Endodermal cell (in vitro differentiated cells): ENCODE measurements at regions not wholly inside any gene's neighbourhood (a gene's known extent, or its start where the extent isn't known, plus 50 kb on each side); places are given as distances from the start of the nearest gene placed in this dataset.

Experiments used
- DNase-seq: peaks from one replicate; pipeline ENCODE4 v3.0.0-alpha.2; 2017
- H3K27ac ChIP-seq: 2 replicates; pipeline ENCODE4 v1.5.1; 2013; ENCODE audit warnings: mild to moderate bottlenecking, low read depth, low read length, moderate library complexity
- H3K27me3 ChIP-seq: 2 replicates; pipeline ENCODE4 v1.6.1; 2013; ENCODE audit warnings: mild to moderate bottlenecking, low read length, moderate library complexity; ENCODE audit not compliant: insufficient read depth, control insufficient read depth, poor library complexity, severe bottlenecking
- H3K36me3 ChIP-seq: 2 replicates; pipeline ENCODE4 v1.7.0; 2013; ENCODE audit warnings: mild to moderate bottlenecking, low read length, moderate library complexity; ENCODE audit not compliant: control insufficient read depth, insufficient read depth
- H3K4me1 ChIP-seq: one replicate; pipeline ENCODE4 v1.7.0; 2013; ENCODE audit warnings: low read length; ENCODE audit not compliant: control insufficient read depth, insufficient read depth
- H3K4me3 ChIP-seq: 2 replicates; pipeline ENCODE4 v1.5.1; 2013; ENCODE audit warnings: mild to moderate bottlenecking, low read length, moderate library complexity
- H3K9ac ChIP-seq: 2 replicates; pipeline ENCODE4 v1.6.1; 2013; ENCODE audit warnings: mild to moderate bottlenecking, low read length, moderate library complexity; ENCODE audit not compliant: poor library complexity, severe bottlenecking; ENCODE audit errors: extremely low read depth
- H3K9me3 ChIP-seq: 2 replicates; pipeline ENCODE4 v1.6.1; 2013; ENCODE audit warnings: mild to moderate bottlenecking, low read length, moderate library complexity; ENCODE audit not compliant: control insufficient read depth
- H3K27ac Mint-ChIP-seq: 2 replicates; pipeline ENCODE4 v1.8.0; 2020; ENCODE audit warnings: mixed read lengths
- H3K27me3 Mint-ChIP-seq: 2 replicates; pipeline ENCODE4 v1.8.0; 2021; ENCODE audit warnings: mild to moderate bottlenecking, mixed read lengths; ENCODE audit not compliant: insufficient read depth
- H3K36me3 Mint-ChIP-seq: 2 replicates; pipeline ENCODE4 v1.8.0; 2020; ENCODE audit warnings: low read depth, mixed read lengths
- H3K4me1 Mint-ChIP-seq: 2 replicates; pipeline ENCODE4 v1.8.0; 2020; ENCODE audit warnings: mixed read lengths
- H3K4me3 Mint-ChIP-seq: 2 replicates; pipeline ENCODE4 v1.8.0; 2020; ENCODE audit warnings: mild to moderate bottlenecking, moderate library complexity, mixed read lengths
- H3K9me3 Mint-ChIP-seq: 2 replicates; pipeline ENCODE4 v1.8.0; 2020; ENCODE audit warnings: mild to moderate bottlenecking, mixed read lengths
- CTCF ChIP-seq: fragments of 200-600 bp; sonication (generic); conservative IDR thresholded peaks from 2 replicates; pipeline ENCODE4 v1.5.0; 2021; ENCODE audit warnings: antibody characterized with exemption, mild to moderate bottlenecking
- WGBS, 2 experiments: methylation state at CpG; one replicate each; pipeline versions ENCODE4 v1.1.5 to v1.1.7; 2013; ENCODE audit warnings: missing lambda C conversion rate in 2 of 2, mixed read lengths in 1 of 2; ENCODE audit not compliant: insufficient coverage in 1 of 2, insufficient read length in 1 of 2; 5-methylcytosine and 5-hydroxymethylcytosine counted together

GRCh38 chr18:29664278-29665036, 1378.1 kb downstream of the DSC3 start:
- H3K9ac ChIP-seq = no peak overlapping the region
- Mint-ChIP-seq H3K4me3 (no peak overlapping the region), H3K36me3 (no peaks in the 10 kb centered on the region), H3K9me3 (no peaks in the 10 kb centered on the region), H3K27me3 (no peaks in the 10 kb centered on the region), H3K4me1 (no peaks in the 10 kb centered on the region), H3K27ac (no peak overlapping the region)
- no peaks in the 10 kb centered on the region for H3K36me3 ChIP-seq
- no peak for TF ChIP-seq CTCF
- H3K4me3 ChIP-seq = no peak overlapping the region
- WGBS, 2 experiments = 57% methylated on average over 2 of the region's 4 CpGs; no CpG with 5 or more reads in 1 of the 2 experiments
- H3K27me3 ChIP-seq = no peaks in the 10 kb centered on the region
- no peak for DNase-seq
- no peaks in the 10 kb centered on the region for H3K9me3 ChIP-seq
- H3K4me1 ChIP-seq = no peaks in the 10 kb centered on the region
- H3K27ac ChIP-seq = no peak overlapping the region

GRCh38 chr18:29661924-29662323, 1380.6 kb downstream of the DSC3 start:
- no peak for DNase-seq
- WGBS, 2 experiments = 91 to 100% methylated on average over 1 to 2 of the region's 3 CpGs
- Mint-ChIP-seq H3K9me3 (no peaks in the 10 kb centered on the region), H3K27me3 (no peaks in the 10 kb centered on the region), H3K36me3 (no peaks in the 10 kb centered on the region), H3K4me1 (no peaks in the 10 kb centered on the region), H3K27ac (no peak overlapping the region), H3K4me3 (no peak overlapping the region)
- Histone ChIP-seq H3K27me3 (no peaks in the 10 kb centered on the region), H3K9me3 (no peaks in the 10 kb centered on the region), H3K4me1 (no peaks in the 10 kb centered on the region), H3K4me3 (no peak overlapping the region), H3K36me3 (no peaks in the 10 kb centered on the region), H3K27ac (no peak overlapping the region), H3K9ac (no peak overlapping the region)
- no peak for TF ChIP-seq CTCF

- Histone ChIP-seq H3K9ac (no peak overlapping the region), H3K27ac (no peak overlapping the region), H3K36me3 (no peaks in the 10 kb centered on the region), H3K4me3 (no peak overlapping the region), H3K4me1 (no peaks in the 10 kb centered on the region), H3K9me3 (no peaks in the 10 kb centered on the region), H3K27me3 (no peaks in the 10 kb centered on the region)
- Mint-ChIP-seq H3K4me1 (no peaks in the 10 kb centered on the region), H3K36me3 (no peaks in the 10 kb centered on the region), H3K4me3 (no peak overlapping the region), H3K27me3 (no peaks in the 10 kb centered on the region), H3K9me3 (no peaks in the 10 kb centered on the region), H3K27ac (no peak overlapping the region)
- no peak for DNase-seq
- TF ChIP-seq CTCF = no peak
- WGBS, 2 experiments = 88 to 100% methylated on average over 1 of the region's 1 CpG
Measured at GRCh38 chr18:29660777-29661176, 1381.8 kb downstream of the DSC3 start.
